Stomach smooth muscle (tissue), 2 donors: ENCODE measurements at regions not wholly inside any gene's neighbourhood (a gene's known extent, or its start where the extent isn't known, plus 50 kb on each side); places are given as distances from the start of the nearest gene placed in this dataset.

Experiments
- H3K27ac ChIP-seq: one replicate; pipeline ENCODE4 v1.7.0; 2013; ENCODE audit warnings: mild to moderate bottlenecking, low read length, inconsistent platforms
- H3K27me3 ChIP-seq, 2 donors: one replicate each; pipeline ENCODE4 v1.7.0; 2013; ENCODE audit warnings: low read length in 2 of 2; ENCODE audit not compliant: insufficient read depth in 2 of 2, control insufficient read depth in 1 of 2
- H3K36me3 ChIP-seq, 2 donors: one replicate each; pipeline ENCODE4 v1.7.0; 2013; ENCODE audit warnings: low read length in 2 of 2; ENCODE audit not compliant: control insufficient read depth in 2 of 2, insufficient read depth in 2 of 2
- H3K4me1 ChIP-seq: one replicate; pipeline ENCODE4 v1.7.0; 2013; ENCODE audit warnings: low read length; ENCODE audit not compliant: control insufficient read depth, insufficient read depth
- H3K4me3 ChIP-seq, 2 donors: one replicate each; pipeline ENCODE4 v1.7.0; 2013; ENCODE audit warnings: low read length in 2 of 2
- H3K9ac ChIP-seq, 2 donors: one replicate each; pipeline ENCODE4 v1.7.0; 2013; ENCODE audit warnings: low read length in 2 of 2, mild to moderate bottlenecking in 1 of 2
- H3K9me3 ChIP-seq, 2 donors: one replicate each; pipeline ENCODE4 v1.7.0; 2013; ENCODE audit warnings: low read length in 2 of 2; ENCODE audit not compliant: control insufficient read depth in 2 of 2
- donor health status: healthy.
- donor health status: Pancreatic carcinoma.

DNA sequence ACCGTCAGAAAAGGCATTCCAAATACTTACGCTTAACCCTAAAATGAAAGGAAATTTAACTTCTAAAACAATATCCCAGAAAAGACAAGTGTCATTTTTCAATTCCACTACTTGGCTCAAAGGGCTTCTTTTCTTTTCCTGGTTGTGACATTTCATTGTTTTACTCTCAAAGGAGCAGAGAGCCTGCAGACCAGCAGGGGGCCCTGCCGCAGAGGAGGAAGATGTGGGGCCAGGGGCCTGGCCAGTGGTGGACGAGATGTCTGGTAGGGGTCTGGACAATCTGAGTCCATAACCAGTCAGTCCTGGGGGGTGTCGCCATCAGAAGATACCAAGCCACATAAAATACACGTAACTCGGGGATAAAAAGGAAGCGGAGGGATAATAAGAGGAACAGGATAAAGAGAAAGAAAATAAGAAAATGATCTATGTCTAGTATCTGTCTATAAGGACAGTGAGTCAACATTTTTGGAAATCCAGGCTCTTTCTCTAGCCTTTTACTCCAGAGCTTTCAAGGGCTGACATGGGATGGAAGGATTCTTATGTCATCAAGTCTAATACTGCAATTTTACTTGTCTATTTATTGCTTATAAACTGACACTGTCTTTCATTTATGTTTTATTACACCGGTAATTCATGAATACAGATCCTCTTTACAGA is 54.2 kb upstream of the ARHGEF3 start:
- Histone ChIP-seq H3K4me3 (no peak overlapping the region), H3K9ac (no peak overlapping the region), H3K27ac (no peak overlapping the region)

DNA sequence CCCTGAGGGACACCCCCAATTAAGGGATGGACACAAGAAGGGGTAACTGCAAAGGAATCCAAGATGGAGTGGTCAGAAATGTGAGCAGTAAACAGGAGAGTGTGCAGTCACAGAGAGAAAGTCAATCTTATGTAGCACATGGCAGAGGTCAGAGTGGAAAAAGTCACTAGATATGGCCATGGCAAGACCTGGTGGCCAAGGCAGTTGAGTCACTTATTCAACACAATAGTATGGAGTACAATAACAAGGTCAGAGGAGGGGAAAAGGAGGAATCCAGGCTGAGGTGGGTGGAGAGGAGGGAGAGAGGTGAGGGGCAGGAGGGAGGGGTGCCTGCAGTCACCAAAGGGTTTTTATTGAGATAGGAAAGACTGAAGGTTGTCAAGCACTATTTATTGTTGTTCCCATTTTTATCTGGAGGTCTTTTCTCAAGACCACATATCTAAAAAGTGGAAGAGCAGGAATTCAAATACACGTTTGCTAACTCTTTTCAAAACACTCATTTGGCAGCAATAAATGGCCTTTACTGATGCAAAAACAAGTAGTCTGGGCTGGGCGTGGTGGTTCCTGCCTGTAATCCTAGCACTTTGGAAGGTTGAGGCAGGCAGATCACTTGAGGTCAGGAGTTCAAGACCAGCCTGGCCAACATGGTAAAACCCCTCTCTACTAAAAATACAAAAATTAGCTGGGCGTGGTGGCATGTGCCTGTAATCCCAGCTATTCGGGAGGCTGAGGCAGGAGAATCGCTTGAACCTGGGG is 53.3 kb upstream of the ARHGEF3 start:
- H3K9ac ChIP-seq: no peak overlapping the region
- peaks cover 4% of the 10 kb centered on the region for H3K4me1 ChIP-seq
- H3K9me3 ChIP-seq: no peaks in the 10 kb centered on the region
- H3K36me3 ChIP-seq: no peaks in the 10 kb centered on the region
- no peaks in the 10 kb centered on the region for H3K27me3 ChIP-seq
- H3K27ac ChIP-seq: no peak overlapping the region
- H3K4me3 ChIP-seq: no peak overlapping the region

More for the DNA sequence above, 54.2 kb upstream of the ARHGEF3 start:
- Histone ChIP-seq H3K9me3 (no peaks in the 10 kb centered on the region), H3K27me3 (no peaks in the 10 kb centered on the region), H3K4me1 (peaks cover 4% of the 10 kb centered on the region), H3K36me3 (no peaks in the 10 kb centered on the region)

DNA sequence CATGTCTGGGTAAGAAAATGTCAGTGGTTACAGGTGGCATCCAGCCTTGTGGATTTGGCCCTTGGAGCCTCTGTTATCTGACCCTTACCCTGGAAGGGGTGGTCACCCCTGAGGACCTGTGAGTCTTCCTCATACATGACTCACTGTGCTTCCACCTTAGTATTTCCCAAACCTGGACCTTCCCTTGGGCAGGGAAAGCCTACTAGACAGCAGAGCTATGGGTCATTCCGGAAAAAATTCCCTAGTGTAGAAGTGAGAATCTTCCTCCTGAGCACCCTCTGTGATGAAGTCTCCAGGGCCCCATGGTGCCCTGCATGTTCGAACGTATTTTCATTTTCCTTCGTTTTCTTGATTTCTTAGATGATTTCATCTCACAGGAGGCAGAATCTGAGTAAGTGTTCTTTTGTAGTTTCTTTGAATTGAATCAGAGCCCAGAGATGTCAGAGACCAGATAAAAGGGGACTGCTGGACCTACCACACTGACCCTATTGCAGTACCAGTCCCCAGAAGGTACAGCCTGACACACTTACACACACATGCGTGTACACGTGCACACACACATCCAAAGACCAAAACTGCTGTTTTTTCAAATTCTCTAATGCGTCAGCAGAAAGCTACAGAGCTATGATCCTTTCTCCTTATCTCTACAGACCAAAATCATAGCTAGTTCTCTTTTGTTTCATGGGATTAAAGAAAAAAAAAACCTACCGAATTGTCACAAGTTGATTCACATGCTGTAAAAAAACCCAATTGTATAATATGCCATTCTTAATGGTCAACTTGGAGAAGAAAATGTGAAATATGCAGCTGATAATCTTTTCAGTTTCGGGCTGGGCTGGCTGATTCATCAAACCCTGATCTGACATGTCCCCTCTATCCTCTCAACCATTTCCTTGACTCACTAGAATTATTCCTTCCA is 50.5 kb upstream of the ARHGEF3 start:
- no peaks in the 10 kb centered on the region for H3K9me3 ChIP-seq
- H3K4me1 ChIP-seq: peaks cover 4% of the 10 kb centered on the region
- H3K4me3 ChIP-seq: no peak overlapping the region
- no peak overlapping the region for H3K27ac ChIP-seq
- H3K36me3 ChIP-seq: no peaks in the 10 kb centered on the region
- H3K27me3 ChIP-seq: no peaks in the 10 kb centered on the region
- H3K9ac ChIP-seq: no peak overlapping the region
